Mucosa of stomach (tissue), 1 donor: ENCODE measurements at regions not wholly inside any gene's neighbourhood (a gene's known extent, or its start where the extent isn't known, plus 50 kb on each side); places are given as distances from the start of the nearest gene placed in this dataset.

Experiments used
- H3K27me3 ChIP-seq: one replicate; pipeline ENCODE4 v1.7.0; 2013; ENCODE audit warnings: mild to moderate bottlenecking, low read length; ENCODE audit not compliant: control insufficient read depth, insufficient read depth
- H3K36me3 ChIP-seq: one replicate; pipeline ENCODE4 v1.7.0; 2013; ENCODE audit warnings: low read length; ENCODE audit not compliant: control insufficient read depth, insufficient read depth
- H3K4me1 ChIP-seq: one replicate; pipeline ENCODE4 v1.7.0; 2013; ENCODE audit warnings: mild to moderate bottlenecking, low read length; ENCODE audit not compliant: control insufficient read depth, insufficient read depth
- H3K4me3 ChIP-seq: one replicate; pipeline ENCODE4 v1.7.0; 2013; ENCODE audit warnings: low read length
- H3K9ac ChIP-seq: one replicate; pipeline ENCODE4 v1.7.0; 2013; ENCODE audit warnings: mild to moderate bottlenecking, low read length, moderate library complexity
- H3K9me3 ChIP-seq: one replicate; pipeline ENCODE4 v1.7.0; 2013; ENCODE audit warnings: mild to moderate bottlenecking, low read length, moderate library complexity; ENCODE audit not compliant: control insufficient read depth
- donor health status: Pancreatic carcinoma.

DNA sequence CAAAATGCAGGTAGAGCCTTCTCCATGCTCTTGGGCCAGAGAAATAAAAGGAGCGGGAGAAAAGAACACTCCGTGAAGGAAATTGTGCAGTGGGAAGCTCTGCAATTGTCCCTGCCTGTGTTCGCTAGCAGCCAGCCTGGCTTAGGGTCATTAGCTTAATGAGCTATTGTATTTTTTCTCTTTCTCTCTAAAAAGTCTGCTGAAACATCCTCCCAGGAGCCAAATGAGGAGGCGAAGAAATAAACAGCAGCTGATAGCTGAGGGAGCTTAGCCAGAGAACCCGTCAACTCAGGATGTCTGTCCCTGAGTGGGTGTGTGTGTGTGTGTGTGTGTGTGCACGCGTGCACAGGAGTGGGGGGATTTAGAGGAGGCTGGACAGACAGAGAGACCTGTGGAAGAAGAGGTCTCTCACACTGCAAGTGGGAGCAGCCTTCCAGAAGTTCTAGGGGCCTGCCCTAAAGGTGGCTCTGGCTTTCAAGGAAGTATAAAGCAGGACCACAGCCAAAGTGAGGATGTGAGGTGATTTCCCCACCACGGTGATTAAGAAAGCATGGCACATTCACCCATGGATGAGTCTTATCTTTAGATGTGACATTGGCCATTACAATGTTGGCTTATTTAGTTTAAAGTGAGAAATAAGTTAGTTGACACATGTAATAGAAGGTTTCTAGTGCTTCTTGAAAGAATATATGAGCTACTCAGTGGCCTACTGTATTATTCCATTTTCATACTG lies 690.4 kb downstream of the RNF144A start:
- Histone ChIP-seq H3K4me1 (no peaks in the 10 kb centered on the region), H3K4me3 (no peak overlapping the region)

DNA sequence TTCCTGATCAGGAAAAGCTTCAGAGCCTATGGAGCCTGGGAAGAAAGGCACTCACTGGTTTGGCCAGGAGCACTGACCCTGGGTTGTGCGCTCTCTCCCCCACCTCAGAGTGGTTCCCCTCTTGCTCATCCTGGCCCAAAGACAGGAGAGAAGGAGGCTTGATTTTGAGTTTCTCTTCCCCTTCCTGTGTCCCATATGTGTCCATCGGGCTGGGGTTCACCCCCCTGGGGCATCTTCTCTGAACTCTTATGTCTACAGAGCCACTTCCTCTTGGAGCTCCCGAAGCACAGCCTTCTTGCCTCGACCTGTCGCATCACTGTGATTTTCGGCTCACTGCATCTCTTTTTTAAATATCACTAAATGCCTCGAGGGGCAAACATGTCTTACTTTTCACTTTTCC lies 692.3 kb downstream of the RNF144A start:
- Histone ChIP-seq H3K9me3 (no peaks in the 10 kb centered on the region), H3K9ac (no peak overlapping the region), H3K36me3 (no peaks in the 10 kb centered on the region), H3K4me1 (no peaks in the 10 kb centered on the region), H3K27me3 (no peaks in the 10 kb centered on the region), H3K4me3 (no peak overlapping the region)

More for the DNA sequence above, 690.4 kb downstream of the RNF144A start:
- Histone ChIP-seq H3K9ac (no peak overlapping the region), H3K36me3 (no peaks in the 10 kb centered on the region), H3K9me3 (no peaks in the 10 kb centered on the region), H3K27me3 (no peaks in the 10 kb centered on the region)

DNA sequence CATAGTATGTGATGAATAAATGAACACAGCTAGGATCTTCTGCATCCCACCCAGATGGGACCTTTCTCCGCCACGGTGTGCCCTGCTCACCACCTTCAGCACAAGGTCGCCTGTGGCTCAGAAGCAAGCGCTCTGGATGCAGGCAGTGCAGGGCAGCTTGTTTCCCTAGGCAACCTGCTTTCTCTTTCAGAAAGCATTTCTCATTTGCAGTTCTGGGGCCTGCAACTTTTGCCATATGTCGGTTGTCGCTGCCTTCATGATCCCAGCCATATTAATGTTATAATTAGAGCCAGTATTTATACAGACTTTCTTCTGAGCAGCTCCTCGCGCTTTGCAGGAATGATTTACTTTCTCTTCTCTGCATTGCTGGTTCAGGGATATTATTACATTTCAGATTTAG lies 692.8 kb downstream of the RNF144A start:
- Histone ChIP-seq H3K4me1 (no peaks in the 10 kb centered on the region), H3K36me3 (no peaks in the 10 kb centered on the region), H3K27me3 (no peaks in the 10 kb centered on the region), H3K9me3 (no peaks in the 10 kb centered on the region), H3K9ac (no peak overlapping the region), H3K4me3 (no peak overlapping the region)

- H3K4me1 ChIP-seq = no peaks in the 10 kb centered on the region
- no peaks in the 10 kb centered on the region for H3K9me3 ChIP-seq
- H3K9ac ChIP-seq = no peak overlapping the region
- no peak overlapping the region for H3K4me3 ChIP-seq
- no peaks in the 10 kb centered on the region for H3K36me3 ChIP-seq
- H3K27me3 ChIP-seq = no peaks in the 10 kb centered on the region
Measured at GRCh38 chr2:7611750-7612149, 694.5 kb downstream of the RNF144A start.

GRCh38 chr2:7612969-7613368 lies 695.8 kb downstream of the RNF144A start:
- Histone ChIP-seq H3K9ac (no peak overlapping the region), H3K36me3 (no peaks in the 10 kb centered on the region), H3K9me3 (no peaks in the 10 kb centered on the region)

DNA sequence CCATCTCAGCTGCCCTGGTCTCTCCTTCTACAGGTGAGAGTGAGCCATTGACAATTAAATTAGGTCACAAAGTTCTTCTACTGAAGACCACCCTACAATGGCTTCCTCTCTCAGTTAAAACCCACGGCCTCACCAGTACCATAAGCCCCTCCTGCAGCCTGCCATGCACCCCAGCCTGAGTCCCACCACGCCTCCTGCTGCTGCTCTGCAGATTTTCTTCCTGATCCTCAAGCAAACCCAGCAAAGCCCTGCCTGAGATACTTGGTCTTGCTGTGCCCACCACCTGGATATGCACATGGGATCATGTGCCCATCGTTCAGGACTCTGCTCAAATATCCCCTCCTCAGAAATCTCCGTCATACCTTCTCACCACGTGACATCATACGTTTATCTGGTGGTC lies 696.6 kb downstream of the RNF144A start:
- no peaks in the 10 kb centered on the region for H3K9me3 ChIP-seq
- H3K27me3 ChIP-seq = no peaks in the 10 kb centered on the region
- no peak overlapping the region for H3K9ac ChIP-seq
- H3K4me1 ChIP-seq = no peaks in the 10 kb centered on the region
- H3K4me3 ChIP-seq = no peak overlapping the region
- H3K36me3 ChIP-seq = no peaks in the 10 kb centered on the region

More at GRCh38 chr2:7612969-7613368, 695.8 kb downstream of the RNF144A start:
- H3K4me3 ChIP-seq = no peak overlapping the region
- H3K27me3 ChIP-seq = no peaks in the 10 kb centered on the region
- no peaks in the 10 kb centered on the region for H3K4me1 ChIP-seq

DNA sequence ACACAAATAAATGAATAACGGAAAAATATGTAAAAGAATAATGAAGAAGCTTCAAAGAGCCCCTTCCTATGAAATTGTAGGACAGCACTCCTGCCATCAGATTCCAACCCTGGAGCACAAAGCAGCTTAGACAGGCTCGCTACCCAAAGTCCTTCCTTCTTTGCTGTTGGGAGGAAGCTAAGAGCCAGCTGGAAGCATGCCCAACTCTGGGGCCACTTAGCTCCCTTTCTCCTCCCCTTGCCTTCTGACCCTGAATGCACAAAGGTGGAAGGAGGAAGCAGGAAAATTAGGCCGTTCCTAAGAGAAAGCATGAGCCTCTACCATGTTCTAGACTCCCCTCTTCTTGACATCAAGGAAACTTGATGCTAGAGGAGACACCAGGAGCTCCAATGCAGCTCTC lies 700.8 kb downstream of the RNF144A start:
- no peaks in the 10 kb centered on the region for H3K36me3 ChIP-seq
- H3K27me3 ChIP-seq = no peaks in the 10 kb centered on the region
- H3K4me3 ChIP-seq = no peak overlapping the region
- no peaks in the 10 kb centered on the region for H3K9me3 ChIP-seq
- no peak overlapping the region for H3K9ac ChIP-seq
- H3K4me1 ChIP-seq = no peaks in the 10 kb centered on the region

- Histone ChIP-seq H3K9ac (no peak overlapping the region), H3K4me3 (no peak overlapping the region), H3K9me3 (no peaks in the 10 kb centered on the region), H3K27me3 (no peaks in the 10 kb centered on the region), H3K4me1 (no peaks in the 10 kb centered on the region), H3K36me3 (no peaks in the 10 kb centered on the region)
Measured at GRCh38 chr2:7619203-7619970, 702.2 kb downstream of the RNF144A start.

DNA sequence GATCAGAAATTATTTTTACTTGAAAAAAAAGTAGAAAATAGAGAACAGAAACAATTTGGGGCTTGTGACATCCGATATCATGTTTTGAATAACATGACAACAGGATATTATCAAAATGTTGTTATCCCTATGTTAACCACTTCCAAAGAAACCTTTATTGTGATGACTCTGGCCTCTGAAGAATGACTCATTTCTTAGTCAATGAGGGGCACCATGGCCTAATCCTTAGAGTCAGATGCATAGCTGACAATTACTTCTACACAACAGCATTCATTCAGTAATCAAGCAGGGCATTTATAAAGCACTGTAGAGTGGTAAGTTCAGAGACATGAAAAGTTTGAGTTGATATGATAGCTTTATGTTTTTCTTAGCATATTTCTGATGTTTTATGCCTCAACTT lies 703.0 kb downstream of the RNF144A start:
- H3K4me3 ChIP-seq = no peak overlapping the region
- H3K27me3 ChIP-seq = no peaks in the 10 kb centered on the region
- H3K9ac ChIP-seq = no peak overlapping the region
- no peaks in the 10 kb centered on the region for H3K36me3 ChIP-seq
- no peaks in the 10 kb centered on the region for H3K9me3 ChIP-seq
- no peaks in the 10 kb centered on the region for H3K4me1 ChIP-seq

- Histone ChIP-seq H3K36me3 (no peaks in the 10 kb centered on the region), H3K4me1 (no peaks in the 10 kb centered on the region), H3K9me3 (no peaks in the 10 kb centered on the region), H3K9ac (no peak overlapping the region), H3K4me3 (no peak overlapping the region), H3K27me3 (no peaks in the 10 kb centered on the region)
Measured at GRCh38 chr2:7621018-7621814, 704.0 kb downstream of the RNF144A start.

GRCh38 chr2:7625392-7626138 lies 708.4 kb downstream of the RNF144A start:
- Histone ChIP-seq H3K36me3 (no peaks in the 10 kb centered on the region), H3K4me1 (no peaks in the 10 kb centered on the region), H3K9ac (no peak overlapping the region), H3K27me3 (no peaks in the 10 kb centered on the region), H3K9me3 (no peaks in the 10 kb centered on the region), H3K4me3 (no peak overlapping the region)
